GM23338 (cell line): ENCODE measurements at regions not wholly inside any gene's neighbourhood (a gene's known extent, or its start where the extent isn't known, plus 50 kb on each side); places are given as distances from the start of the nearest gene placed in this dataset.

ENCODE experiments used
- ATAC-seq: fragments of 200-7000 bp; cut with Tn5 transposase; 3 replicates; pipeline ENCODE4 v1.9.1; 2020
- DNase-seq: peaks from one replicate; pipeline ENCODE4 v3.0.0-alpha.2; 2015; ENCODE audit warnings: low spot score
- H2AFZ ChIP-seq: fragments of 200-600 bp; sonication (generic); 2 replicates; pipeline ENCODE4 v1.8.0; 2016; ENCODE audit warnings: antibody characterized with exemption, mild to moderate bottlenecking, moderate library complexity
- H3F3A ChIP-seq: fragments of 200-600 bp; sonication (generic); replicated peaks from 2 replicates; pipeline ENCODE4 v1.8.0; 2017; ENCODE audit warnings: antibody characterized with exemption, mixed run types, low read depth
- H3K27ac ChIP-seq: fragments of 200-600 bp; sonication (generic); 2 replicates; pipeline ENCODE4 v1.6.1; 2016; ENCODE audit warnings: low read depth
- H3K27me3 ChIP-seq: fragments of 200-600 bp; sonication (generic); 2 replicates; pipeline ENCODE4 v1.8.0; 2016; ENCODE audit warnings: mild to moderate bottlenecking, mixed run types, moderate library complexity; ENCODE audit not compliant: insufficient read depth
- H3K36me3 ChIP-seq: fragments of 200-600 bp; sonication (generic); 2 replicates; pipeline ENCODE4 v1.8.0; 2016; ENCODE audit warnings: mild to moderate bottlenecking; ENCODE audit not compliant: insufficient read depth
- H3K4me1 ChIP-seq: fragments of 200-600 bp; sonication (generic); 2 replicates; pipeline ENCODE4 v1.8.0; 2016; ENCODE audit warnings: mild to moderate bottlenecking, moderate library complexity; ENCODE audit not compliant: insufficient read depth
- H3K4me2 ChIP-seq: fragments of 200-600 bp; sonication (generic); 2 replicates; pipeline ENCODE4 v1.7.1; 2017; ENCODE audit warnings: mixed run types
- H3K4me3 ChIP-seq: fragments of 200-600 bp; sonication (generic); 2 replicates; pipeline ENCODE4 v1.6.1; 2016; ENCODE audit warnings: mixed run types
- H3K79me2 ChIP-seq: fragments of 200-600 bp; sonication (generic); replicated peaks from 2 replicates; pipeline ENCODE4 v1.8.0; 2017; ENCODE audit warnings: mild to moderate bottlenecking; ENCODE audit not compliant: insufficient read depth
- H3K9me2 ChIP-seq: fragments of 200-600 bp; sonication (generic); 2 replicates; pipeline ENCODE4 v1.8.0; 2017; ENCODE audit not compliant: insufficient read depth
- H4K20me1 ChIP-seq: fragments of 200-600 bp; sonication (generic); replicated peaks from 2 replicates; pipeline ENCODE4 v1.8.0; 2017; ENCODE audit warnings: mild to moderate bottlenecking; ENCODE audit not compliant: insufficient read depth
- H3K27ac Mint-ChIP-seq: 2 replicates; pipeline ENCODE4 v1.8.0; 2020; ENCODE audit warnings: inconsistent platforms, mild to moderate bottlenecking, moderate library complexity, mixed read lengths
- H3K27me3 Mint-ChIP-seq: 3 replicates; pipeline ENCODE4 v1.8.0; 2022; ENCODE audit warnings: low read depth, mild to moderate bottlenecking, moderate library complexity, mixed read lengths, inconsistent platforms; ENCODE audit not compliant: insufficient read depth, poor library complexity
- H3K36me3 Mint-ChIP-seq: 3 replicates; pipeline ENCODE4 v1.8.0; 2021; ENCODE audit warnings: low read depth, mild to moderate bottlenecking, inconsistent platforms, moderate library complexity, mixed read lengths
- H3K4me1 Mint-ChIP-seq: 3 replicates; pipeline ENCODE4 v1.8.0; 2020; ENCODE audit warnings: mild to moderate bottlenecking, inconsistent platforms, mixed read lengths
- H3K4me3 Mint-ChIP-seq: 3 replicates; pipeline ENCODE4 v1.8.0; 2021; ENCODE audit warnings: moderate library complexity, mild to moderate bottlenecking, inconsistent platforms, mixed read lengths
- H3K9me3 Mint-ChIP-seq: 3 replicates; pipeline ENCODE4 v1.8.0; 2020; ENCODE audit warnings: moderate library complexity, mild to moderate bottlenecking, inconsistent platforms, mixed read lengths
- STAT1 ChIP-seq: IDR thresholded peaks from one replicate; pipeline ENCODE4 v1.6.1; 2016; ENCODE audit warnings: antibody characterized with exemption; ENCODE audit not compliant: unreplicated experiment
- TF ChIP-seq, protein P1 (sequence below): fragments of 250-450 bp; sonication (Bioruptor Pico); IDR thresholded peaks from 2 replicates; pipeline ENCODE4 v1.5.0; 2020; ENCODE audit warnings: mild to moderate bottlenecking, moderate library complexity
- TF ChIP-seq, protein P2 (sequence below), 2 experiments: fragments of 200-600 bp in 1 of 2; sonication (generic) in 1 of 2; conservative IDR thresholded peaks; 2 replicates each; pipeline versions ENCODE4 v1.5.1 to v1.6.1; 2016 to 2017; ENCODE audit warnings: antibody characterized with exemption in 2 of 2, low read depth in 2 of 2, mild to moderate bottlenecking in 2 of 2, moderate library complexity in 1 of 2

DNA sequence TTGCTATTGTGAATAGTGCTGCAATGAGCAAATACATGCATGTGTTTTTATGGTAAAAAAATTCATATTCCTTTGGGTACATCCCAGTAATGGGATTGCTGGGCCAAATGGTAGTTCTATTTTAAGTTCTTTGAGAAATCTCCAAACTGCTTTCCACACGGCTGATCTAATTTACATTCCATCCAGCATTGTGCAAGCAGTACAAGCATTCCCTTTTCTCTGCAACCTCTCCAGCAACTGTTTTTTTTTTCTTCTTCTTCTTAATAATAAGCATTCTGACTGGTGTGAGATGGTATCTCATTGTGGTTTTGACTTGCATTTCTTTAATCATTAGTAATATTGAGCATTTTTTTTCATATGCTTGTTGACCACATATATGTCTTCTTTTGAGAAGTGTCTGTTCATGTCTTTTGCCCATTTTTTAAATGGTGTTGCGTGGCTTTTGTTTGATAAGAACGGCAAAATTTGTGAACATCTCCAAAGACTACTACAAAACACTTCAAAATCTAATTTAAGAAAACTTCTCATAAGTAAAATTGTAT, 136.1 kb upstream of the MYO3A start (continued):
- TF ChIP-seq, protein P1, sequence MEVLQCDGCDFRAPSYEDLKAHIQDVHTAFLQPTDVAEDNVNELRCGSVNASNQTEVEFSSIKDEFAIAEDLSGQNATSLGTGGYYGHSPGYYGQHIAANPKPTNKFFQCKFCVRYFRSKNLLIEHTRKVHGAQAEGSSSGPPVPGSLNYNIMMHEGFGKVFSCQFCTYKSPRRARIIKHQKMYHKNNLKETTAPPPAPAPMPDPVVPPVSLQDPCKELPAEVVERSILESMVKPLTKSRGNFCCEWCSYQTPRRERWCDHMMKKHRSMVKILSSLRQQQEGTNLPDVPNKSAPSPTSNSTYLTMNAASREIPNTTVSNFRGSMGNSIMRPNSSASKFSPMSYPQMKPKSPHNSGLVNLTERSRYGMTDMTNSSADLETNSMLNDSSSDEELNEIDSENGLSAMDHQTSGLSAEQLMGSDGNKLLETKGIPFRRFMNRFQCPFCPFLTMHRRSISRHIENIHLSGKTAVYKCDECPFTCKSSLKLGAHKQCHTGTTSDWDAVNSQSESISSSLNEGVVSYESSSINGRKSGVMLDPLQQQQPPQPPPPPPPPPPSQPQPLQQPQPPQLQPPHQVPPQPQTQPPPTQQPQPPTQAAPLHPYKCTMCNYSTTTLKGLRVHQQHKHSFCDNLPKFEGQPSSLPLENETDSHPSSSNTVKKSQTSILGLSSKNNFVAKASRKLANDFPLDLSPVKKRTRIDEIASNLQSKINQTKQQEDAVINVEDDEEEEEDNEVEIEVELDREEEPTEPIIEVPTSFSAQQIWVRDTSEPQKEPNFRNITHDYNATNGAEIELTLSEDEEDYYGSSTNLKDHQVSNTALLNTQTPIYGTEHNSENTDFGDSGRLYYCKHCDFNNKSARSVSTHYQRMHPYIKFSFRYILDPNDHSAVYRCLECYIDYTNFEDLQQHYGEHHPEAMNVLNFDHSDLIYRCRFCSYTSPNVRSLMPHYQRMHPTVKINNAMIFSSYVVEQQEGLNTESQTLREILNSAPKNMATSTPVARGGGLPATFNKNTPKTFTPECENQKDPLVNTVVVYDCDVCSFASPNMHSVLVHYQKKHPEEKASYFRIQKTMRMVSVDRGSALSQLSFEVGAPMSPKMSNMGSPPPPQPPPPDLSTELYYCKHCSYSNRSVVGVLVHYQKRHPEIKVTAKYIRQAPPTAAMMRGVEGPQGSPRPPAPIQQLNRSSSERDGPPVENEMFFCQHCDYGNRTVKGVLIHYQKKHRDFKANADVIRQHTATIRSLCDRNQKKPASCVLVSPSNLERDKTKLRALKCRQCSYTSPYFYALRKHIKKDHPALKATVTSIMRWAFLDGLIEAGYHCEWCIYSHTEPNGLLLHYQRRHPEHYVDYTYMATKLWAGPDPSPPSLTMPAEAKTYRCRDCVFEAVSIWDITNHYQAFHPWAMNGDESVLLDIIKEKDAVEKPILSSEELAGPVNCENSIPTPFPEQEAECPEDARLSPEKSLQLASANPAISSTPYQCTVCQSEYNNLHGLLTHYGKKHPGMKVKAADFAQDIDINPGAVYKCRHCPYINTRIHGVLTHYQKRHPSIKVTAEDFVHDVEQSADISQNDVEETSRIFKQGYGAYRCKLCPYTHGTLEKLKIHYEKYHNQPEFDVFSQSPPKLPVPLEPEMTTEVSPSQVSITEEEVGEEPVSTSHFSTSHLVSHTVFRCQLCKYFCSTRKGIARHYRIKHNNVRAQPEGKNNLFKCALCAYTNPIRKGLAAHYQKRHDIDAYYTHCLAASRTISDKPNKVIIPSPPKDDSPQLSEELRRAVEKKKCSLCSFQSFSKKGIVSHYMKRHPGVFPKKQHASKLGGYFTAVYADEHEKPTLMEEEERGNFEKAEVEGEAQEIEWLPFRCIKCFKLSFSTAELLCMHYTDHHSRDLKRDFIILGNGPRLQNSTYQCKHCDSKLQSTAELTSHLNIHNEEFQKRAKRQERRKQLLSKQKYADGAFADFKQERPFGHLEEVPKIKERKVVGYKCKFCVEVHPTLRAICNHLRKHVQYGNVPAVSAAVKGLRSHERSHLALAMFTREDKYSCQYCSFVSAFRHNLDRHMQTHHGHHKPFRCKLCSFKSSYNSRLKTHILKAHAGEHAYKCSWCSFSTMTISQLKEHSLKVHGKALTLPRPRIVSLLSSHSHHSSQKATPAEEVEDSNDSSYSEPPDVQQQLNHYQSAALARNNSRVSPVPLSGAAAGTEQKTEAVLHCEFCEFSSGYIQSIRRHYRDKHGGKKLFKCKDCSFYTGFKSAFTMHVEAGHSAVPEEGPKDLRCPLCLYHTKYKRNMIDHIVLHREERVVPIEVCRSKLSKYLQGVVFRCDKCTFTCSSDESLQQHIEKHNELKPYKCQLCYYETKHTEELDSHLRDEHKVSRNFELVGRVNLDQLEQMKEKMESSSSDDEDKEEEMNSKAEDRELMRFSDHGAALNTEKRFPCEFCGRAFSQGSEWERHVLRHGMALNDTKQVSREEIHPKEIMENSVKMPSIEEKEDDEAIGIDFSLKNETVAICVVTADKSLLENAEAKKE: no peak

DNA sequence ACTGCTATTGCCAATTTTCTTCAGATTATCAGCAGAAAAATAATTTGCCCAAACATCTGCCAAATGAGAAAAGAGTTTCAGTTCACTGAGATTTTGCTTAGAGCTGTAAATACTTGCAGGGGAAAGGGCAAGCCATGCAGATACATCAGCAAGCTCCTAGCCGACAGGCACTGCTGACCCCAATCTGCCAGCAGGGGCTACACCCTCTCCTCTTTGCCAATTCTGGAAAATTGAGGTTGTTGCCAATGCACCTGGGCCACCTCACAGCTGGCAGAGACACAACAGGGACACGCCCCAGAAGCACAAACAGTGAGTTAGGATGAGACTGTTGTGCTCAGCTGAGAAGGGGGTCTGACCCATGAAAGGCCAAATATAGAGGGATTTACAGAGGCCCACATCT, 129.5 kb upstream of the MYO3A start:
- H3F3A ChIP-seq: no peaks in the 10 kb centered on the region
- no peak overlapping the region for H3K4me3 Mint-ChIP-seq
- H3K36me3 Mint-ChIP-seq: no peaks in the 10 kb centered on the region
- peak; percentile 61; the same call in 2 of the 3 replicates for ATAC-seq
- no peak overlapping the region for H3K27ac Mint-ChIP-seq
- H3K4me2 ChIP-seq: no peak overlapping the region
- no peak for TF ChIP-seq STAT1
- TF ChIP-seq, protein P2, sequence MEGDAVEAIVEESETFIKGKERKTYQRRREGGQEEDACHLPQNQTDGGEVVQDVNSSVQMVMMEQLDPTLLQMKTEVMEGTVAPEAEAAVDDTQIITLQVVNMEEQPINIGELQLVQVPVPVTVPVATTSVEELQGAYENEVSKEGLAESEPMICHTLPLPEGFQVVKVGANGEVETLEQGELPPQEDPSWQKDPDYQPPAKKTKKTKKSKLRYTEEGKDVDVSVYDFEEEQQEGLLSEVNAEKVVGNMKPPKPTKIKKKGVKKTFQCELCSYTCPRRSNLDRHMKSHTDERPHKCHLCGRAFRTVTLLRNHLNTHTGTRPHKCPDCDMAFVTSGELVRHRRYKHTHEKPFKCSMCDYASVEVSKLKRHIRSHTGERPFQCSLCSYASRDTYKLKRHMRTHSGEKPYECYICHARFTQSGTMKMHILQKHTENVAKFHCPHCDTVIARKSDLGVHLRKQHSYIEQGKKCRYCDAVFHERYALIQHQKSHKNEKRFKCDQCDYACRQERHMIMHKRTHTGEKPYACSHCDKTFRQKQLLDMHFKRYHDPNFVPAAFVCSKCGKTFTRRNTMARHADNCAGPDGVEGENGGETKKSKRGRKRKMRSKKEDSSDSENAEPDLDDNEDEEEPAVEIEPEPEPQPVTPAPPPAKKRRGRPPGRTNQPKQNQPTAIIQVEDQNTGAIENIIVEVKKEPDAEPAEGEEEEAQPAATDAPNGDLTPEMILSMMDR (conservative IDR thresholded peaks at IDR 0.05; ENCODE audit: low read depth in 2 of 2): peak; percentile 12 to 19; a peak in 2 of 4 replicates
- no peaks in the 10 kb centered on the region for H3K79me2 ChIP-seq
- H4K20me1 ChIP-seq: no peaks in the 10 kb centered on the region
- H3K4me1 Mint-ChIP-seq: no peaks in the 10 kb centered on the region
- H3K9me3 Mint-ChIP-seq: no peaks in the 10 kb centered on the region; the same call in 2 of the 3 replicates
- no peaks in the 10 kb centered on the region for H3K9me2 ChIP-seq
- H3K36me3 ChIP-seq: no peaks in the 10 kb centered on the region
- H3K4me1 ChIP-seq: no peaks in the 10 kb centered on the region
- H3K27me3 ChIP-seq: no peaks in the 10 kb centered on the region
- no peaks in the 10 kb centered on the region for H3K27me3 Mint-ChIP-seq
- DNase-seq: no peak
- H3K4me3 ChIP-seq: no peak overlapping the region
- peak overlapping the region; percentile 35; the same call in 1 of the 2 replicates for H2AFZ ChIP-seq
- H3K27ac ChIP-seq: no peak overlapping the region
